T-helper 2 cell treated with Interferon-gamma antibody and Interleukin-4, amounts not matched to agents 5 μg/mL and 100 μg/mL, for 36 hours (primary cell): ENCODE measurements at regions not wholly inside any gene's neighbourhood (a gene's known extent, or its start where the extent isn't known, plus 50 kb on each side); places are given as distances from the start of the nearest gene placed in this dataset.
"Not testable (repeated sequence)": the region's sequence is repeated elsewhere in the genome, so short reads cannot be mapped to it uniquely, and the experiment has no call there.

Source experiments
- DNase-seq: peaks from one replicate; pipeline ENCODE4 v3.0.0; 2021; ENCODE audit warnings: low spot score
- H3K27ac Mint-ChIP-seq: one replicate; pipeline ENCODE4 v1.8.0; 2021; ENCODE audit warnings: mild to moderate bottlenecking, mixed read lengths
- H3K27me3 Mint-ChIP-seq: one replicate; pipeline ENCODE4 v1.8.0; 2021; ENCODE audit warnings: low read depth, mixed read lengths
- H3K36me3 Mint-ChIP-seq: one replicate; pipeline ENCODE4 v1.8.0; 2021; ENCODE audit warnings: low read depth, mixed read lengths
- H3K4me1 Mint-ChIP-seq: one replicate; pipeline ENCODE4 v1.8.0; 2021; ENCODE audit warnings: low read depth, mixed read lengths
- H3K4me3 Mint-ChIP-seq: one replicate; pipeline ENCODE4 v1.8.0; 2022; ENCODE audit warnings: mild to moderate bottlenecking, moderate library complexity, mixed read lengths
- H3K9me3 Mint-ChIP-seq: one replicate; pipeline ENCODE4 v1.8.0; 2021; ENCODE audit warnings: mixed read lengths

- no peaks in the 10 kb centered on the region for H3K27me3 Mint-ChIP-seq
- DNase-seq = no peak
- H3K36me3 Mint-ChIP-seq = no peaks in the 10 kb centered on the region
- H3K4me1 Mint-ChIP-seq = no peaks in the 10 kb centered on the region
- H3K4me3 Mint-ChIP-seq = no peak overlapping the region
- H3K9me3 Mint-ChIP-seq = no peaks in the 10 kb centered on the region
- no peak overlapping the region for H3K27ac Mint-ChIP-seq
These were observed 244.8 kb upstream of the PLPP4 start for GRCh38 chr10:120212275-120212674.

GRCh38 chr10:120213283-120213682 is 243.7 kb upstream of the PLPP4 start:
- not testable (repeated sequence) for H3K36me3 Mint-ChIP-seq, DNase-seq, H3K4me1 Mint-ChIP-seq, H3K4me3 Mint-ChIP-seq, H3K9me3 Mint-ChIP-seq, H3K27me3 Mint-ChIP-seq, H3K27ac Mint-ChIP-seq

GRCh38 chr10:120217736-120218135 is 239.3 kb upstream of the PLPP4 start:
- H3K4me1 Mint-ChIP-seq = no peaks in the 10 kb centered on the region
- H3K36me3 Mint-ChIP-seq = no peaks in the 10 kb centered on the region
- H3K27me3 Mint-ChIP-seq = no peaks in the 10 kb centered on the region
- H3K27ac Mint-ChIP-seq = no peak overlapping the region
- H3K9me3 Mint-ChIP-seq = no peaks in the 10 kb centered on the region
- no peak overlapping the region for H3K4me3 Mint-ChIP-seq
- DNase-seq = no peak

GRCh38 chr10:120221873-120222485 is 235.0 kb upstream of the PLPP4 start:
- DNase-seq = no peak

DNA sequence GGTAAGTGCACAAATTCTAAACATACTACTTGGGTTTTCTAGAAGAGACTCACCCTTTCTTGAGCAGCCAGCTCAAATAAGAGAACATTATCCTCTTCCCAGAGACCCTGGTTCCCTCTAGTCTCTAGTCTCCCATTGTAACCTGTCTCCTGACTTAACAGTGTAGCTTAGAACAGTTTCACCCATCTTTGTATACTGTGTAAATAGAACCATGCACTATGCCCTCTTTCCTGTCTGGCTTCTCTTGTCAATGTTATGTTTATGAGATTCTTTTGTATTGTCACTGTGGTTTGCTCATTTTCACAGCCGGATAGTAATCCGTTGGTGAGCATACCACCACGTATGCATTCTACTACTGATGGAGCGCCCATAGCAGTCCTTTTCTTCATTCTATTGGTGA is 227.4 kb upstream of the PLPP4 start:
- Mint-ChIP-seq H3K27ac (no peak overlapping the region), H3K36me3 (no peaks in the 10 kb centered on the region), H3K27me3 (no peaks in the 10 kb centered on the region), H3K9me3 (peaks cover 4% of the 10 kb centered on the region), H3K4me1 (no peaks in the 10 kb centered on the region), H3K4me3 (no peak overlapping the region)
- no peak for DNase-seq

More at GRCh38 chr10:120221873-120222485, 235.0 kb upstream of the PLPP4 start:
- no peak overlapping the region for H3K4me3 Mint-ChIP-seq
- no peak overlapping the region for H3K27ac Mint-ChIP-seq
- H3K27me3 Mint-ChIP-seq = no peaks in the 10 kb centered on the region
- H3K4me1 Mint-ChIP-seq = no peaks in the 10 kb centered on the region
- no peaks in the 10 kb centered on the region for H3K9me3 Mint-ChIP-seq
- no peaks in the 10 kb centered on the region for H3K36me3 Mint-ChIP-seq

DNA sequence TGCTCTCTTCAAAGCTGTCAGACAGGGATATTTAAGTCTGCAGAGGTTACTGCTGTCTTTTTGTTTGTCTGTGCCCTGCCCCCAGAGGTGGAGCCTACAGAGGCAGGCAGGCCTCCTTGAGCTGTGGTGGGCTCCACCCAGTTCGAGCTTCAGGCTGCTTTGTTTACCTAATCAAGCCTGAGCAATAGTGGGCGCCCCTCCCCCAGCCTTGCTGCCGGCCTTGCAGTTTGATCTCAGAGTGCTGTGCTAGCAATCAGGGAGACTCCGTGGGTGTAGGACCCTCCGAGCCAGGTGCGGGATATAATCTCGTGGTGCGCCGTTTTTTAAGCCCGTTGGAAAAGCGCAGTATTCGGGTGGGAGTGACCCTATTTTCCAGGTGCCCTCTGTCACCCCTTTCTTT is 217.3 kb upstream of the PLPP4 start:
- not testable (repeated sequence) for H3K4me1 Mint-ChIP-seq, DNase-seq, H3K27me3 Mint-ChIP-seq, H3K9me3 Mint-ChIP-seq, H3K27ac Mint-ChIP-seq, H3K4me3 Mint-ChIP-seq, H3K36me3 Mint-ChIP-seq

DNA sequence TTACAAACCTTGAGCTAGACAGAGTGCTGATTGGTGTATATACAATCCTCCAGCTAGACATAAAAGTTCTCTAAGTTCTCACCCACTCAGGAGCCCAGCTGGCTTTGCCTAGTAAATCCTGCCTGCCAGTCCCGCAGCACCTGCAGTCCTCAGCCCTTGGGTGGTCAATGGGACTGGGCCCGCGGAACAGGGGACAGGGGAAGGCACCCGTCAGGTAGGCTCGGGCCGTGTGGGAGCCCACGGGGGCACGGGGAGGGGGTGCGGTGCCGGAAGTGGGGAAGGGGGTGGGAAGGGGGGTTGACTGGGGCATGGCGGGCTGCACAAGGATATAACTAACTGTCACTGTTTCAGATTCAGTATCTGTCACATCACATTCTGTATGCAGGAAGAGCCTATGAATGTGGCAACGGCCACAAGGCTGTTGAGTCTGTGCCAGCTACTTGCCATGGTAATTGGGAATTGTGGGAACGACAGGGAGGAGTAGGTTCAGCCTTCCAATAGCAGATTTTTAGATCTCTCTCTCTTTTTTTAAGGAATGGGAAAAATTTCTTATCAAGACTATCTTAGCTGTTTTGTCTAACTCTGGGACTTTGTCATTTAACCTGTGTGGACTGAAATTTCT is 205.1 kb upstream of the PLPP4 start:
- H3K27ac Mint-ChIP-seq = no peak overlapping the region
- no peak for DNase-seq
- no peaks in the 10 kb centered on the region for H3K4me1 Mint-ChIP-seq
- no peak overlapping the region for H3K4me3 Mint-ChIP-seq
- no peaks in the 10 kb centered on the region for H3K27me3 Mint-ChIP-seq
- no peaks in the 10 kb centered on the region for H3K36me3 Mint-ChIP-seq
- H3K9me3 Mint-ChIP-seq = no peaks in the 10 kb centered on the region

GRCh38 chr10:120253131-120253530 is 203.9 kb upstream of the PLPP4 start:
- Mint-ChIP-seq H3K27me3 (no peaks in the 10 kb centered on the region), H3K27ac (no peak overlapping the region), H3K4me3 (no peak overlapping the region), H3K4me1 (no peaks in the 10 kb centered on the region), H3K36me3 (no peaks in the 10 kb centered on the region), H3K9me3 (no peaks in the 10 kb centered on the region)
- DNase-seq = no peak

- no peaks in the 10 kb centered on the region for H3K27me3 Mint-ChIP-seq
- no peaks in the 10 kb centered on the region for H3K9me3 Mint-ChIP-seq
- H3K4me3 Mint-ChIP-seq = no peak overlapping the region
- DNase-seq = no peak
- H3K4me1 Mint-ChIP-seq = no peaks in the 10 kb centered on the region
- H3K36me3 Mint-ChIP-seq = no peaks in the 10 kb centered on the region
- no peak overlapping the region for H3K27ac Mint-ChIP-seq
These were observed 196.6 kb upstream of the PLPP4 start for GRCh38 chr10:120260456-120260855.

DNA sequence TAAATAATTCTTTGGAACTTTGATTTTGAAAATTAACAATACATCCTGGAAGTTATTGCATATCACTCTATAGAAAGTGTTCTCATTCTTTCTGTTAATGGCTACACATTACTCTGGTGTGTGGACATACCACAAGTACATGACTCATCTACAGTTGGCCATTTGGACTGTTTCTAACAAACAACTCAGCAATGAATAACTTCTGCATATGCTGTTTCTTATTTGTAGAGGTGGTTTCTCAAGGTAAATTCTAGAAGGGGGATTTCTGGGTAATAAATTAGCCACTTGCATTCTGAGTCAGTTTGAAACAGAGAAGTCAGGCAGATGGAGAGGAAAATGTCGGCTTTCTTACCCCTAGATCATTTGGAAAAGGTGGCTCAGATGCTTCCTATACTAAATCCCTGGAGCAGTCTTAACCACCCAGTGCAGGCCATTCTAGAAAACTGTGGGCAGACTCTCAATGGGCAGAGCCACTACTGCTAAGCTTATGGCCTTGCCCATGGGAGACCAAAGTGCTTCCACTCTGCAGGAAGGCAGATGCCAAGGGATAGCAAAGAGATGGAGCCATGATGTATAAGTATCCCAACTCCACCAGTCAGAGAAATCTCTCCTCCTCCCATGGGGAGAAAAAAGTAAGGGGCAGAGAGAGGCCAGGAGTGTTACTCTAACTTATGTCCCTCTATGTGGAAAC is 194.0 kb upstream of the PLPP4 start:
- H3K27ac Mint-ChIP-seq = no peak overlapping the region
- H3K36me3 Mint-ChIP-seq = no peaks in the 10 kb centered on the region
- no peaks in the 10 kb centered on the region for H3K9me3 Mint-ChIP-seq
- H3K4me1 Mint-ChIP-seq = no peaks in the 10 kb centered on the region
- no peak overlapping the region for H3K4me3 Mint-ChIP-seq
- no peak for DNase-seq
- no peaks in the 10 kb centered on the region for H3K27me3 Mint-ChIP-seq

GRCh38 chr10:120266022-120266421 is 191.0 kb upstream of the PLPP4 start:
- Mint-ChIP-seq H3K4me3 (no peak overlapping the region), H3K27ac (no peak overlapping the region), H3K36me3 (no peaks in the 10 kb centered on the region), H3K9me3 (no peaks in the 10 kb centered on the region), H3K4me1 (no peaks in the 10 kb centered on the region), H3K27me3 (no peaks in the 10 kb centered on the region)
- no peak for DNase-seq

GRCh38 chr10:120270906-120271305 is 186.1 kb upstream of the PLPP4 start:
- H3K36me3 Mint-ChIP-seq = no peaks in the 10 kb centered on the region
- H3K4me3 Mint-ChIP-seq = no peak overlapping the region
- H3K27ac Mint-ChIP-seq = no peak overlapping the region
- no peaks in the 10 kb centered on the region for H3K9me3 Mint-ChIP-seq
- H3K27me3 Mint-ChIP-seq = no peaks in the 10 kb centered on the region
- DNase-seq = no peak
- no peaks in the 10 kb centered on the region for H3K4me1 Mint-ChIP-seq

DNA sequence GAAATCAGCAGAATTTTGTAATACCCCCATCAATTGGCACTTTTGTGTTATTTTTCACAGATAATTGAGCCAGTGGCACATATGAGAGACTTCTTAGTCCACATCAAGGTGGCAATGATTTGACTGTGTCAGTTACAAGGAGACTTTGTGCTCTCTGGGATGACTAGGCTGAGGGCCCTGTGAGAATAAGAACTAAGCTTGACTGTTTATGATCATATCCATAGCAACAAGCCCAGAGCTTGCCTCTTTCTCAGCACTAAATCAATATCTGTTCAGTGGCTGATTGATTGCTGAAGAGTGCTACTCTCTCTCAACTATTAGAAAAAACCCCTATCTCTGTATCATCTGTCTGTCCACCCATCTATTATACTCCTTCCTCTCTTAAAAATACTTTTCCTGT is 185.3 kb upstream of the PLPP4 start:
- Mint-ChIP-seq H3K27ac (no peak overlapping the region), H3K4me1 (no peaks in the 10 kb centered on the region), H3K36me3 (no peaks in the 10 kb centered on the region), H3K4me3 (no peak overlapping the region), H3K27me3 (no peaks in the 10 kb centered on the region), H3K9me3 (no peaks in the 10 kb centered on the region)
- DNase-seq = no peak

- Mint-ChIP-seq H3K36me3 (no peaks in the 10 kb centered on the region), H3K4me3 (no peak overlapping the region), H3K4me1 (no peaks in the 10 kb centered on the region), H3K9me3 (no peaks in the 10 kb centered on the region), H3K27me3 (no peaks in the 10 kb centered on the region), H3K27ac (no peak overlapping the region)
- no peak for DNase-seq
These were observed 184.7 kb upstream of the PLPP4 start for GRCh38 chr10:120272350-120272749.
